Epithelial cell of esophagus (primary cell): ENCODE measurements at regions not wholly inside any gene's neighbourhood (a gene's known extent, or its start where the extent isn't known, plus 50 kb on each side); places are given as distances from the start of the nearest gene placed in this dataset.

ENCODE experiments used
- DNase-seq: peaks from one replicate; pipeline ENCODE4 v3.0.0; 2010; ENCODE audit warnings: low read depth
- H3K4me3 ChIP-seq: 2 replicates; pipeline ENCODE4 v1.5.1; 2011; ENCODE audit warnings: mild to moderate bottlenecking, low read length, control low read depth
- CTCF ChIP-seq: IDR thresholded peaks from 2 replicates; pipeline ENCODE4 v1.5.1; 2011; ENCODE audit warnings: low read depth, mild to moderate bottlenecking, low read length, control low read depth, inconsistent platforms; ENCODE audit not compliant: insufficient read depth; ENCODE audit errors: missing control alignments

- no peak for DNase-seq
- TF ChIP-seq CTCF = no peak
- no peak overlapping the region for H3K4me3 ChIP-seq
These were observed 558.4 kb downstream of the SLC4A3 start for GRCh38 chr2:220185766-220186305.

GRCh38 chr2:220188031-220188430 lies 560.6 kb downstream of the SLC4A3 start:
- peak; percentile 92 for DNase-seq
- no peak for TF ChIP-seq CTCF
- H3K4me3 ChIP-seq = no peak overlapping the region

DNA sequence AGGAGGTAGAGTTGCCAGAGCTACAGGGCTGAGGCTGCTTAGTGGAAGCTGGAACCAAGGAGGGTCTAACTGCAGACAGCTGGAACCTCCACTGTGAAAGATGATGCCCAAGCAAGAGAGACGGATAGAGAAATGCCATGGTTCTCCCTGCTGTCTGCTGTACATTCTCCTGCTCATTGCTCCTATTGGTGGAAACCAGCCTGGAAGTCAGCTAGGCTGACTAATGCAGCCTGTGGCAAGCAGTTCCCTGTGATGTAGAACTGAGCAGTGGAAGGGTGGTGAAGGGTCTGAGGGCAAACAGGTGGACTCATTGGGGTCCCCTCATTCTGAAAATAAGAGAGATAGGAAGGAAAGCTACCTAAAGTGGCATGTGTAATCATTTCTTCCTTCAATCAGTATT lies 563.6 kb downstream of the SLC4A3 start:
- DNase-seq = peak; percentile 39
- TF ChIP-seq CTCF = no peak
- H3K4me3 ChIP-seq = no peak overlapping the region

DNA sequence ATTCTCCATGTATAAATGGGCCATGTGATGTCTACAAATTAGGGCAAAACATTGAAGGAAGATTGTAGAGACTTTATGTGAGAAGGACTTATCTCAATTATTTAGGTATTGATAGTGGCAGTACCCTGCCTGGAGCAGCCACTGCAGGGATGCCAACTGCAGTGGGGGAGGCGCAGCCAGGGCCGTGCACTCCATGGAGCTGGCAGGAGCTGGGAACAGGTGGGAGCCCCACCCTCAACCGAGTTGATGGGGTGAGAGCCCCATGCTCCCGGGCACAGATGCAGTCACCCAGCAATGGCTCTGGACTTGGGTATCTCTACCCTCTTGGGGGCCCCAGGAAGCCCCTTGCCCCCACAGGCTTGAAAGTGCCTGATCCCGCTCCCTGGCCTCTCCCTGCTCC lies 564.3 kb downstream of the SLC4A3 start:
- H3K4me3 ChIP-seq = no peak overlapping the region
- no peak for DNase-seq
- no peak for TF ChIP-seq CTCF

DNA sequence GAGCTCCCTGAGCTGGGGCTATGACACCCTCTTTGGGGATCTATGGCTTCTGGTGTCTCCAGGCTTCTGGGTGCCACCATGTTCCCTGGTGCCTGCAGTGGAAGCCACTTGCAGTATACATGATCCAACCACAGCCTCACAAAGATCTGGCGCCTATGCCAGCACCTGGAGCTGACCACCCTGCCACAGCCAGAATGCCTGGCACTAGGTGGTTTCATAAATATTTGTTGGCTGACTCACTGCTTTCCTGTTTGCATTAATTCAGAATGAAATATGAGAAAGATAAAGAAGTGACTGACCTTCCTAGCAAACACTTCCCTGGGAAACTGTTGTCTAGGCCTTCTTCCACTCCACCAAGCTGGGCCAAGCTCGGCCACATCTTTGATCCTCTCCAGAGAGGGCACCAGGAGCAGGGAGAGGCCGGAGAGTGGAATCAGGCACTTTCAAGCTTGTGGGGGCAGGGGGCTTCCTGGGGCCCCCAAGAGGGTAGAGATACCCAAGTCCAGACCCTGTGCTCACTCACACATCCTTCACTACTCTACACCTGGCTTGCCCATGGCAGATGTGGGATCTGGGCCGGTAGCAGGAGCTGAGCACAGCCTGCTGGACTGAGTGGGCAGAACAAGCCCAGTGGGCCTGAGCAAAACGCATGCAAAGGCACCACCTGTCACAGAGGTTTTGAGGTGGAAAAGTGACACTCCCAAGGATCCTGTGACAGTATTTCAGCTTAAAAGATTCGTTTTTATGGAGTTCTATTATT lies 565.7 kb downstream of the SLC4A3 start:
- no peak overlapping the region for H3K4me3 ChIP-seq
- DNase-seq = peak; percentile 57
- no peak for TF ChIP-seq CTCF

DNA sequence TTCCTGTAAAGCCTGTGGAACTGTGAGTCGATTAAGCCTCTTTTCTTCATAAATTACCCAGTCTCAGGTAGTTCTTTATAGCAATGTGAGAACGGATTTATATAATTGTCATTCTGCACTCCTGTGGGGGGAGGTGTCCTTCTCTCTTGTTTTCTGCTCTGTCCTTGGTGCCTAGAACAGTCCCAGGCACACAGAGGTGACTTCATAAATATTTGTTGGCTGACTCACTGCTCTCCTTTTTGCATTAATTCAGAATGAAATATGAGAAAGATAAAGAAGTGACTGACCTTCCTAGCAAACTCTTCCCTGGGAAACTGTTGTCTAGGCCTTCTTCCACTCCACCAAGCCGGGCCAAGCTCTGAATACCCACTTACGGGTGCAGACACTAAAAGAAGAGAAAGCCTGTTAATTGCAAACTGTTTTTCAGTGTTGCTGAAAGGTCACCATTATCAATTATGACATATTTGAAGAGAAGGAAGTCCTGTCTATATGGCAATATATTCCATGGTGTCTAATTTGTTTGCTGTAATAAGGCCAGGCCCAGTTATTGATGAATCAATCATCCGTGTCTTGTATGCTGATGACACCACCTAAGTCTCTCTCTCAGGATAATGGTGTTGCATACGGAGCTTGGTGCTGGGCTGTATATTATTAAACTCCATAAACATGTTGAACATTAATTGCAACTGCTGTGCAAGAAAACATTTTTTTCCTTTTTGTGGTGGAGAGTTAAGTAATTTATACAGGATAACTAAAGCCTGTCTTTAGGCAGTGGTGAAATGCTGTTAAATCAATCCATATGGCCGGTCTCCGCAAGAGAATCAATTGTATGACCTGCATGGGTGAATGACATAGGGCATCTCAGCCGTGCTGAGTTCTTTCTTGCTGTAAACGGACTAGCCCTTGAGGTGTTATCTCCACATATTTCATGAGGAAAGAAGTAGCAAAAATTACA lies 567.5 kb downstream of the SLC4A3 start:
- TF ChIP-seq CTCF = no peak
- DNase-seq = no peak
- H3K4me3 ChIP-seq = no peak overlapping the region
